Liver (tissue), 8 donors: ENCODE measurements at regions not wholly inside any gene's neighbourhood (a gene's known extent, or its start where the extent isn't known, plus 50 kb on each side); places are given as distances from the start of the nearest gene placed in this dataset.

ENCODE experiments used
- DNase-seq: peaks from one replicate; pipeline ENCODE4 v3.0.0-alpha.2; 2017; ENCODE audit warnings: low spot score
- H3K27ac ChIP-seq, 2 donors: one replicate each; pipeline ENCODE4 v1.7.0; 2013; ENCODE audit warnings: inconsistent platforms in 2 of 2, low read length in 2 of 2, control low read depth in 1 of 2, low read depth in 1 of 2, mild to moderate bottlenecking in 1 of 2
- H3K27me3 ChIP-seq, 4 donors: one replicate each; pipeline versions ENCODE4 v1.6.1 to v1.7.0; 2013; ENCODE audit warnings: low read length in 3 of 4, inconsistent platforms in 1 of 4, mild to moderate bottlenecking in 1 of 4, moderate library complexity in 1 of 4; ENCODE audit not compliant: control insufficient read depth in 4 of 4, insufficient read depth in 4 of 4
- H3K36me3 ChIP-seq, 4 donors: one replicate each; pipeline versions ENCODE4 v1.6.1 to v1.7.0; 2013; ENCODE audit warnings: low read length in 3 of 4, mild to moderate bottlenecking in 3 of 4, low read depth in 1 of 4, moderate library complexity in 1 of 4; ENCODE audit not compliant: control insufficient read depth in 4 of 4, insufficient read depth in 3 of 4
- H3K4me1 ChIP-seq, 4 donors: one replicate each; pipeline versions ENCODE4 v1.6.1 to v1.7.0; 2013; ENCODE audit warnings: low read length in 3 of 4, mild to moderate bottlenecking in 3 of 4, moderate library complexity in 1 of 4; ENCODE audit not compliant: control insufficient read depth in 4 of 4, insufficient read depth in 4 of 4
- H3K4me3 ChIP-seq, 3 donors: one replicate each; pipeline versions ENCODE4 v1.6.1 to v1.7.0; 2013; ENCODE audit warnings: low read length in 3 of 3, control low read depth in 1 of 3, low read depth in 1 of 3, mild to moderate bottlenecking in 1 of 3
- H3K9ac ChIP-seq, 2 donors: one replicate each; pipeline ENCODE4 v1.7.0; 2013; ENCODE audit warnings: low read length in 2 of 2, mild to moderate bottlenecking in 2 of 2, moderate library complexity in 2 of 2, control low read depth in 1 of 2, low read depth in 1 of 2
- H3K9me3 ChIP-seq, 4 donors: one replicate each; pipeline versions ENCODE4 v1.6.1 to v1.7.0; 2013; ENCODE audit warnings: low read length in 3 of 4; ENCODE audit not compliant: control insufficient read depth in 4 of 4
- ATF3 ChIP-seq: IDR thresholded peaks from 2 replicates; pipeline ENCODE4 v1.6.1; 2016; ENCODE audit warnings: antibody characterized with exemption
- EGR1 ChIP-seq, 2 donors: IDR thresholded peaks; 2 replicates each; pipeline ENCODE4 v1.6.1; 2016 to 2018; ENCODE audit warnings: antibody characterized with exemption in 2 of 2, low read depth in 2 of 2
- FOXA1 ChIP-seq: IDR thresholded peaks from 2 replicates; pipeline ENCODE4 v1.6.1; 2016; ENCODE audit warnings: antibody characterized with exemption
- GABPA ChIP-seq, 2 donors: IDR thresholded peaks in 1 of 2; conservative IDR thresholded peaks in 1 of 2; 2 replicates each; pipeline ENCODE4 v1.6.1; 2016; ENCODE audit warnings: antibody characterized with exemption in 2 of 2, mild to moderate bottlenecking in 1 of 2, moderate library complexity in 1 of 2
- HNF4A ChIP-seq, 2 donors: conservative IDR thresholded peaks; 2 replicates each; pipeline ENCODE4 v1.6.1; 2016; ENCODE audit warnings: antibody characterized with exemption in 2 of 2, mild to moderate bottlenecking in 2 of 2
- HNF4G ChIP-seq: IDR thresholded peaks from 2 replicates; pipeline ENCODE4 v1.6.1; 2016; ENCODE audit warnings: antibody characterized with exemption
- JUND ChIP-seq, 2 donors: IDR thresholded peaks; 2 replicates each; pipeline ENCODE4 v1.6.1; 2016; ENCODE audit warnings: antibody characterized with exemption in 2 of 2
- NR2F2 ChIP-seq: IDR thresholded peaks from 2 replicates; pipeline ENCODE4 v1.6.1; 2016; ENCODE audit warnings: antibody characterized with exemption
- RAD21 ChIP-seq, 2 donors: IDR thresholded peaks; 2 replicates each; pipeline ENCODE4 v1.6.1; 2016; ENCODE audit warnings: antibody characterized with exemption in 2 of 2, mild to moderate bottlenecking in 2 of 2
- RXRA ChIP-seq, 2 donors: IDR thresholded peaks; 2 replicates each; pipeline ENCODE4 v1.6.1; 2017 to 2018; ENCODE audit warnings: antibody characterized with exemption in 2 of 2, mild to moderate bottlenecking in 1 of 2
- SP1 ChIP-seq: IDR thresholded peaks from 2 replicates; pipeline ENCODE4 v1.6.1; 2018; ENCODE audit warnings: antibody characterized with exemption, mild to moderate bottlenecking
- TAF1 ChIP-seq: conservative IDR thresholded peaks from 2 replicates; pipeline ENCODE4 v1.6.1; 2016; ENCODE audit warnings: antibody characterized with exemption, mild to moderate bottlenecking
- YY1 ChIP-seq: IDR thresholded peaks from 2 replicates; pipeline ENCODE4 v1.6.1; 2016; ENCODE audit warnings: antibody characterized with exemption, mild to moderate bottlenecking
- WGBS: extraction: QIAGEN DNeasy Blood & Tissue Kit; methylation state at CpG from one replicate; pipeline ENCODE4 v1.1.7; 2013; 5-methylcytosine and 5-hydroxymethylcytosine counted together
- TF ChIP-seq, protein P1 (sequence below): IDR thresholded peaks from 2 replicates; pipeline ENCODE4 v1.6.1; 2016; ENCODE audit warnings: antibody characterized with exemption
- TF ChIP-seq, protein P2 (sequence below): fragments of 150-350 bp; IDR thresholded peaks from 2 replicates; pipeline ENCODE4 v1.5.1; 2017; ENCODE audit warnings: improper control_type of control experiment, low read depth, low read length; ENCODE audit not compliant: missing input control
- TF ChIP-seq, protein P3 (sequence below): IDR thresholded peaks from 2 replicates; pipeline ENCODE4 v1.6.1; 2016; ENCODE audit warnings: antibody characterized with exemption
- TF ChIP-seq, protein P4 (sequence below): IDR thresholded peaks from 2 replicates; pipeline ENCODE4 v1.6.1; 2016; ENCODE audit warnings: antibody characterized with exemption, mild to moderate bottlenecking
- donor health status: healthy.
- donor health status: healthy.
- donor health status: healthy.
- donor health status: healthy.
- donor health status: healthy.

- H3K9me3 ChIP-seq = peaks cover 0 to 4% (median under 1%) of the 10 kb centered on the region in 4 donors
- no peak overlapping the region for H3K27ac ChIP-seq
- WGBS = 69% methylated on average over 4 of the region's 4 CpGs
- H3K4me1 ChIP-seq = no peaks in the 10 kb centered on the region
- H3K9ac ChIP-seq = no peak overlapping the region
- TF ChIP-seq JUND (IDR thresholded peaks at IDR 0.05) (no peak), GABPA (IDR thresholded peaks at IDR 0.05 in 1 of 2, conservative IDR thresholded peaks at IDR 0.05 in 1 of 2) (no peak), HNF4G (no peak), EGR1 (IDR thresholded peaks at IDR 0.05; ENCODE audit: low read depth in 2 of 2) (no peak), FOXA1 (no peak), ATF3 (no peak)
- TF ChIP-seq, protein P1, sequence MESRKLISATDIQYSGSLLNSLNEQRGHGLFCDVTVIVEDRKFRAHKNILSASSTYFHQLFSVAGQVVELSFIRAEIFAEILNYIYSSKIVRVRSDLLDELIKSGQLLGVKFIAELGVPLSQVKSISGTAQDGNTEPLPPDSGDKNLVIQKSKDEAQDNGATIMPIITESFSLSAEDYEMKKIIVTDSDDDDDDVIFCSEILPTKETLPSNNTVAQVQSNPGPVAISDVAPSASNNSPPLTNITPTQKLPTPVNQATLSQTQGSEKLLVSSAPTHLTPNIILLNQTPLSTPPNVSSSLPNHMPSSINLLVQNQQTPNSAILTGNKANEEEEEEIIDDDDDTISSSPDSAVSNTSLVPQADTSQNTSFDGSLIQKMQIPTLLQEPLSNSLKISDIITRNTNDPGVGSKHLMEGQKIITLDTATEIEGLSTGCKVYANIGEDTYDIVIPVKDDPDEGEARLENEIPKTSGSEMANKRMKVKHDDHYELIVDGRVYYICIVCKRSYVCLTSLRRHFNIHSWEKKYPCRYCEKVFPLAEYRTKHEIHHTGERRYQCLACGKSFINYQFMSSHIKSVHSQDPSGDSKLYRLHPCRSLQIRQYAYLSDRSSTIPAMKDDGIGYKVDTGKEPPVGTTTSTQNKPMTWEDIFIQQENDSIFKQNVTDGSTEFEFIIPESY = no peak
- H3K4me3 ChIP-seq = no peak overlapping the region
- H3K36me3 ChIP-seq = no peaks in the 10 kb centered on the region
- no peak for DNase-seq
- no peaks in the 10 kb centered on the region for H3K27me3 ChIP-seq
These were observed 218.7 kb downstream of the POSTN start for GRCh38 chr13:37379841-37380240.

GRCh38 chr13:37375724-37376123 is 222.8 kb downstream of the POSTN start:
- DNase-seq = no peak
- H3K9me3 ChIP-seq = peaks cover 0 to 4% (median under 1%) of the 10 kb centered on the region in 4 donors
- H3K4me1 ChIP-seq = no peaks in the 10 kb centered on the region
- peaks cover 0 to 2% (median 0%) of the 10 kb centered on the region in 4 donors for H3K27me3 ChIP-seq
- no peak overlapping the region for H3K27ac ChIP-seq
- no peak overlapping the region for H3K9ac ChIP-seq
- H3K4me3 ChIP-seq = no peak overlapping the region
- TF ChIP-seq ATF3 = no peak
- TF ChIP-seq, protein P2, sequence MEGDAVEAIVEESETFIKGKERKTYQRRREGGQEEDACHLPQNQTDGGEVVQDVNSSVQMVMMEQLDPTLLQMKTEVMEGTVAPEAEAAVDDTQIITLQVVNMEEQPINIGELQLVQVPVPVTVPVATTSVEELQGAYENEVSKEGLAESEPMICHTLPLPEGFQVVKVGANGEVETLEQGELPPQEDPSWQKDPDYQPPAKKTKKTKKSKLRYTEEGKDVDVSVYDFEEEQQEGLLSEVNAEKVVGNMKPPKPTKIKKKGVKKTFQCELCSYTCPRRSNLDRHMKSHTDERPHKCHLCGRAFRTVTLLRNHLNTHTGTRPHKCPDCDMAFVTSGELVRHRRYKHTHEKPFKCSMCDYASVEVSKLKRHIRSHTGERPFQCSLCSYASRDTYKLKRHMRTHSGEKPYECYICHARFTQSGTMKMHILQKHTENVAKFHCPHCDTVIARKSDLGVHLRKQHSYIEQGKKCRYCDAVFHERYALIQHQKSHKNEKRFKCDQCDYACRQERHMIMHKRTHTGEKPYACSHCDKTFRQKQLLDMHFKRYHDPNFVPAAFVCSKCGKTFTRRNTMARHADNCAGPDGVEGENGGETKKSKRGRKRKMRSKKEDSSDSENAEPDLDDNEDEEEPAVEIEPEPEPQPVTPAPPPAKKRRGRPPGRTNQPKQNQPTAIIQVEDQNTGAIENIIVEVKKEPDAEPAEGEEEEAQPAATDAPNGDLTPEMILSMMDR = no peak
- TF ChIP-seq NR2F2 = no peak
- TF ChIP-seq HNF4G = no peak
- no peak for TF ChIP-seq YY1
- TF ChIP-seq HNF4A (conservative IDR thresholded peaks at IDR 0.05) = no peak
- 73% methylated on average over 3 of the region's 3 CpGs for WGBS
- H3K36me3 ChIP-seq = no peaks in the 10 kb centered on the region

DNA sequence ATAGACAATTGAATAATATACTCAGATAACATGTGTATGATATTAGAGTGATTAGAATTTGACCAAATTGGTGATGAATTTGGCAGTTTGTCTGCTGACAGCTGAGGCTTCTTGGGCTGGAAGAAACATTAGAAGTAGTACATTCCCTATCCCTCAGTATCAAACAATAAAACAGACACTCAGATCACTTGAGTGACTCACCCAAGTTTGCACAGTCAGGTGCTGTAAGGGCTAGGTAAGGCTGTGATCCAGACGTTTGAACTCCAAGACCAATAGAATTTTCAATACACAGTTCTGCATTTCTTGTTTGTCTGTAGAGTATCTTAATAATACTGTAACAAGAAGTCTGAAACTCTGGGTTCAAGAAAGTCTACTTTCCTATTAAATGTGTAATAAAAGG is 223.5 kb downstream of the POSTN start:
- Histone ChIP-seq H3K9me3 (peaks cover 0 to 4% (median 0%) of the 10 kb centered on the region in 4 donors), H3K27ac (no peak overlapping the region), H3K9ac (no peak overlapping the region), H3K27me3 (peaks cover 0 to 2% (median 0%) of the 10 kb centered on the region in 4 donors), H3K4me1 (no peaks in the 10 kb centered on the region), H3K4me3 (no peak overlapping the region), H3K36me3 (no peaks in the 10 kb centered on the region)
- 32% methylated on average over 1 of the region's 1 CpG for WGBS
- DNase-seq = no peak
- TF ChIP-seq YY1 = no peak
- no peak for TF ChIP-seq RAD21 (IDR thresholded peaks at IDR 0.05)
- TF ChIP-seq TAF1 = no peak
- no peak for TF ChIP-seq HNF4A (conservative IDR thresholded peaks at IDR 0.05)
- no peak for TF ChIP-seq SP1
- TF ChIP-seq, protein P3, sequence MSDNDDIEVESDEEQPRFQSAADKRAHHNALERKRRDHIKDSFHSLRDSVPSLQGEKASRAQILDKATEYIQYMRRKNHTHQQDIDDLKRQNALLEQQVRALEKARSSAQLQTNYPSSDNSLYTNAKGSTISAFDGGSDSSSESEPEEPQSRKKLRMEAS = no peak
- no peak for TF ChIP-seq EGR1 (IDR thresholded peaks at IDR 0.05; ENCODE audit: low read depth in 2 of 2)
- TF ChIP-seq RXRA (IDR thresholded peaks at IDR 0.05) = no peak
- TF ChIP-seq, protein P4, sequence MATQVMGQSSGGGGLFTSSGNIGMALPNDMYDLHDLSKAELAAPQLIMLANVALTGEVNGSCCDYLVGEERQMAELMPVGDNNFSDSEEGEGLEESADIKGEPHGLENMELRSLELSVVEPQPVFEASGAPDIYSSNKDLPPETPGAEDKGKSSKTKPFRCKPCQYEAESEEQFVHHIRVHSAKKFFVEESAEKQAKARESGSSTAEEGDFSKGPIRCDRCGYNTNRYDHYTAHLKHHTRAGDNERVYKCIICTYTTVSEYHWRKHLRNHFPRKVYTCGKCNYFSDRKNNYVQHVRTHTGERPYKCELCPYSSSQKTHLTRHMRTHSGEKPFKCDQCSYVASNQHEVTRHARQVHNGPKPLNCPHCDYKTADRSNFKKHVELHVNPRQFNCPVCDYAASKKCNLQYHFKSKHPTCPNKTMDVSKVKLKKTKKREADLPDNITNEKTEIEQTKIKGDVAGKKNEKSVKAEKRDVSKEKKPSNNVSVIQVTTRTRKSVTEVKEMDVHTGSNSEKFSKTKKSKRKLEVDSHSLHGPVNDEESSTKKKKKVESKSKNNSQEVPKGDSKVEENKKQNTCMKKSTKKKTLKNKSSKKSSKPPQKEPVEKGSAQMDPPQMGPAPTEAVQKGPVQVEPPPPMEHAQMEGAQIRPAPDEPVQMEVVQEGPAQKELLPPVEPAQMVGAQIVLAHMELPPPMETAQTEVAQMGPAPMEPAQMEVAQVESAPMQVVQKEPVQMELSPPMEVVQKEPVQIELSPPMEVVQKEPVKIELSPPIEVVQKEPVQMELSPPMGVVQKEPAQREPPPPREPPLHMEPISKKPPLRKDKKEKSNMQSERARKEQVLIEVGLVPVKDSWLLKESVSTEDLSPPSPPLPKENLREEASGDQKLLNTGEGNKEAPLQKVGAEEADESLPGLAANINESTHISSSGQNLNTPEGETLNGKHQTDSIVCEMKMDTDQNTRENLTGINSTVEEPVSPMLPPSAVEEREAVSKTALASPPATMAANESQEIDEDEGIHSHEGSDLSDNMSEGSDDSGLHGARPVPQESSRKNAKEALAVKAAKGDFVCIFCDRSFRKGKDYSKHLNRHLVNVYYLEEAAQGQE = no peak
- no peak for TF ChIP-seq GABPA (IDR thresholded peaks at IDR 0.05 in 1 of 2, conservative IDR thresholded peaks at IDR 0.05 in 1 of 2)
- TF ChIP-seq ATF3 = no peak
- TF ChIP-seq, protein P2 = no peak
- no peak for TF ChIP-seq FOXA1
- TF ChIP-seq JUND (IDR thresholded peaks at IDR 0.05) = no peak
